SK-N-SH (cell line): ENCODE measurements at regions not wholly inside any gene's neighbourhood (a gene's known extent, or its start where the extent isn't known, plus 50 kb on each side); places are given as distances from the start of the nearest gene placed in this dataset.

ENCODE experiments used
- CTCF ChIA-PET: fragments of 300-600, 350-600 bp; formaldehyde crosslinking; extraction: SDS; loops from one replicate; lab custom pipeline; 2021; lab: Yijun Ruan, JAX
- POLR2A ChIA-PET: fragments of 350-600 bp; sonication (Branson Sonifier 250); formaldehyde crosslinking; extraction: SDS; loops from one replicate; lab custom pipeline; 2020; ENCODE audit warnings: antibody characterized with exemption, inconsistent platforms; lab: Yijun Ruan, JAX
- DNase-seq: peaks from one replicate; pipeline ENCODE4 v3.0.0; 2012
- H2AFZ ChIP-seq: fragments of 200-600 bp; sonication (generic); 2 replicates; pipeline ENCODE4 v1.8.1; 2016; ENCODE audit warnings: antibody characterized with exemption, mild to moderate bottlenecking, low read depth
- H3F3A ChIP-seq: fragments of 200-600 bp; sonication (generic); replicated peaks from 2 replicates; pipeline ENCODE3; 2016; ENCODE audit warnings: antibody characterized with exemption, mild to moderate bottlenecking; ENCODE audit not compliant: insufficient read depth
- H3K27ac ChIP-seq, 2 experiments: fragments of 200-500 bp in 1 of 2; fragments of 200-600 bp in 1 of 2; sonication (Bioruptor generic) in 1 of 2; sonication (generic), shearing (Covaris generic) in 1 of 2; 2 replicates each; pipeline versions ENCODE4 v1.5.1 to v1.6.1; 2014 to 2016; ENCODE audit warnings: low read depth in 2 of 2, inconsistent platforms in 1 of 2, low read length in 1 of 2, mild to moderate bottlenecking in 1 of 2, mixed read lengths in 1 of 2
- H3K27me3 ChIP-seq: fragments of 200-600 bp; sonication (generic), shearing (Covaris generic); 2 replicates; pipeline ENCODE4 v1.6.1; 2016; ENCODE audit warnings: mixed run types; ENCODE audit not compliant: insufficient read depth
- H3K36me3 ChIP-seq, 2 experiments: fragments of 200-500 bp in 1 of 2; fragments of 200-600 bp in 1 of 2; sonication (Bioruptor generic) in 1 of 2; sonication (generic) in 1 of 2; replicated peaks in 1 of 2; 2 replicates each; pipeline versions ENCODE3 to v1.5.1; 2014 to 2016; ENCODE audit warnings: low read length in 1 of 2, mild to moderate bottlenecking in 1 of 2; ENCODE audit not compliant: insufficient read depth in 2 of 2, control insufficient read depth in 1 of 2
- H3K4me1 ChIP-seq, 2 experiments: fragments of 200-500 bp in 1 of 2; fragments of 200-600 bp in 1 of 2; sonication (Bioruptor generic) in 1 of 2; sonication (generic), shearing (Covaris generic) in 1 of 2; 2 replicates each; pipeline versions ENCODE4 v1.5.1 to v1.6.1; 2014 to 2016; ENCODE audit warnings: low read depth in 1 of 2, low read length in 1 of 2, mixed run types in 1 of 2; ENCODE audit not compliant: insufficient read depth in 2 of 2, control insufficient read depth in 1 of 2
- H3K4me2 ChIP-seq: fragments of 200-600 bp; sonication (generic), shearing (Covaris generic); 2 replicates; pipeline ENCODE4 v1.6.1; 2017; ENCODE audit warnings: mixed run types
- H3K4me3 ChIP-seq, 2 experiments: fragments of 200-500 bp in 1 of 2; fragments of 200-600 bp in 1 of 2; sonication (Bioruptor generic) in 1 of 2; sonication (generic), shearing (Covaris generic) in 1 of 2; 2 replicates each; pipeline versions ENCODE4 v1.5.1 to v1.8.1; 2014 to 2016; ENCODE audit warnings: low read depth in 2 of 2, inconsistent platforms in 1 of 2, low read length in 1 of 2, mild to moderate bottlenecking in 1 of 2, mixed read lengths in 1 of 2, moderate library complexity in 1 of 2
- H3K79me2 ChIP-seq: fragments of 200-600 bp; sonication (generic); 2 replicates; pipeline ENCODE4 v1.8.1; 2017; ENCODE audit warnings: mild to moderate bottlenecking; ENCODE audit not compliant: insufficient read depth
- H3K9ac ChIP-seq: fragments of 200-600 bp; sonication (generic); 2 replicates; pipeline ENCODE4 v1.6.1; 2017; ENCODE audit warnings: mixed run types
- H3K9me2 ChIP-seq: fragments of 200-600 bp; sonication (generic); 2 replicates; pipeline ENCODE4 v1.6.1; 2017; ENCODE audit warnings: mixed run types
- H3K9me3 ChIP-seq: fragments of 200-600 bp; sonication (generic); 2 replicates; pipeline ENCODE4 v1.6.1; 2017; ENCODE audit warnings: mixed run types, mild to moderate bottlenecking, moderate library complexity
- H4K20me1 ChIP-seq: fragments of 200-600 bp; sonication (generic); 2 replicates; pipeline ENCODE4 v1.6.1; 2017; ENCODE audit warnings: mild to moderate bottlenecking, mixed run types; ENCODE audit not compliant: insufficient read depth
- ELF1 ChIP-seq: IDR thresholded peaks from 2 replicates; pipeline ENCODE4 v1.4.0; 2012
- FOSL2 ChIP-seq: IDR thresholded peaks from 2 replicates; pipeline ENCODE4 v1.4.0; 2012; ENCODE audit warnings: low read depth, mild to moderate bottlenecking, moderate library complexity, borderline replicate concordance
- FOXM1 ChIP-seq: IDR thresholded peaks from 2 replicates; pipeline ENCODE4 v1.4.0; 2012; ENCODE audit warnings: low read depth, mild to moderate bottlenecking
- IRF3 ChIP-seq: fragments of 150-350 bp; IDR thresholded peaks from 2 replicates; pipeline ENCODE4 v1.6.1; 2016; ENCODE audit warnings: mild to moderate bottlenecking, low read depth, low read length
- MAX ChIP-seq: IDR thresholded peaks from 2 replicates; pipeline ENCODE4 v1.4.0; 2012; ENCODE audit warnings: low read depth
- MEF2A ChIP-seq: IDR thresholded peaks from 2 replicates; pipeline ENCODE4 v1.4.0; 2012; ENCODE audit warnings: low read depth, borderline replicate concordance
- NRF1 ChIP-seq: IDR thresholded peaks from 2 replicates; pipeline ENCODE4 v1.6.1; 2012; ENCODE audit warnings: low read depth, mild to moderate bottlenecking, low read length
- PBX3 ChIP-seq: IDR thresholded peaks from 2 replicates; pipeline ENCODE4; 2012
- RCOR1 ChIP-seq: fragments of 150-350 bp; IDR thresholded peaks from 2 replicates; pipeline ENCODE4 v1.6.1; 2017; ENCODE audit warnings: antibody characterized with exemption, low read length
- RXRA ChIP-seq: IDR thresholded peaks from 2 replicates; pipeline ENCODE4 v1.4.0; 2012; ENCODE audit warnings: low read depth, mild to moderate bottlenecking, borderline replicate concordance
- TAF1 ChIP-seq: IDR thresholded peaks from 2 replicates; pipeline ENCODE4 v1.6.1; 2012; ENCODE audit warnings: low read depth, mild to moderate bottlenecking, low read length, moderate library complexity, borderline replicate concordance
- TEAD4 ChIP-seq: IDR thresholded peaks from 2 replicates; pipeline ENCODE4 v1.4.0; 2012; ENCODE audit warnings: mild to moderate bottlenecking, borderline replicate concordance; ENCODE audit not compliant: insufficient read depth
- ZBTB33 ChIP-seq: IDR thresholded peaks from 2 replicates; pipeline ENCODE4 v1.4.0; 2012; ENCODE audit warnings: low read depth, borderline replicate concordance

- no peaks in the 10 kb centered on the region; a peak in 1 of 4 replicates for H3K4me1 ChIP-seq
- TF ChIP-seq ZBTB33 (no peak), FOSL2 (no peak), RCOR1 (no peak), FOXM1 (no peak), MAX (no peak), IRF3 (no peak), ELF1 (no peak), TEAD4 (no peak), TAF1 (no peak), PBX3 (no peak)
- no peak overlapping the region for H3K4me3 ChIP-seq
- no peaks in the 10 kb centered on the region for H3F3A ChIP-seq
- no peaks in the 10 kb centered on the region for H3K9me3 ChIP-seq
- no peak for DNase-seq
- no peak overlapping the region for H3K9ac ChIP-seq
- no peaks in the 10 kb centered on the region for H3K79me2 ChIP-seq
- ChIA-PET CTCF (interaction anchor here (1.5 kb wide), 1 partner anchor 11 kb away, joined by 5 read pairs; no protein-coding TSS in a partner anchor), POLR2A (no interaction called here)
- no peak overlapping the region for H2AFZ ChIP-seq
- no peaks in the 10 kb centered on the region for H3K27me3 ChIP-seq
- no peaks in the 10 kb centered on the region for H3K36me3 ChIP-seq
- no peak overlapping the region for H3K27ac ChIP-seq
- H3K4me2 ChIP-seq = no peak overlapping the region
- no peaks in the 10 kb centered on the region for H4K20me1 ChIP-seq
- no peaks in the 10 kb centered on the region for H3K9me2 ChIP-seq
These were observed 68.0 kb upstream of the PCDH15 start for GRCh38 chr10:54869022-54869421.

- H3K27ac ChIP-seq = no peak overlapping the region; a peak in 1 of 4 replicates
- H3F3A ChIP-seq = no peaks in the 10 kb centered on the region
- no peak for DNase-seq
- H3K4me3 ChIP-seq = no peak overlapping the region
- H3K9ac ChIP-seq = no peak overlapping the region
- H3K79me2 ChIP-seq = no peaks in the 10 kb centered on the region
- CTCF ChIA-PET = no interaction called here
- H3K9me3 ChIP-seq = no peaks in the 10 kb centered on the region
- H3K27me3 ChIP-seq = no peaks in the 10 kb centered on the region
- H3K4me2 ChIP-seq = no peak overlapping the region
- H3K9me2 ChIP-seq = no peaks in the 10 kb centered on the region
- POLR2A ChIA-PET = no interaction called here
- no peaks in the 10 kb centered on the region; a peak in 1 of 4 replicates for H3K4me1 ChIP-seq
- H2AFZ ChIP-seq = no peak overlapping the region
- no peaks in the 10 kb centered on the region for H3K36me3 ChIP-seq
- TF ChIP-seq MEF2A = no peak
- no peak for TF ChIP-seq NRF1
- TF ChIP-seq ELF1 = no peak
- TF ChIP-seq RXRA = no peak
- no peak for TF ChIP-seq TAF1
- TF ChIP-seq PBX3 = no peak
- TF ChIP-seq RCOR1 = no peak
- TF ChIP-seq, all 33 proteins: peak for 0
- H4K20me1 ChIP-seq = no peaks in the 10 kb centered on the region
These were observed 65.6 kb upstream of the PCDH15 start for GRCh38 chr10:54866666-54867065.
